A673 (cell line): ENCODE measurements at regions not wholly inside any gene's neighbourhood (a gene's known extent, or its start where the extent isn't known, plus 50 kb on each side); places are given as distances from the start of the nearest gene placed in this dataset.

Source experiments
- BruUV-seq: library from RNA; stranded (reverse); fragments of 400-500 nt; replicated peaks from 2 replicates; lab custom pipeline; 2021; lab: Mats Ljungman, UMichigan
- CTCF ChIA-PET: fragments of 300-600 bp; sonication (Branson Sonifier 250); formaldehyde crosslinking; loops from one replicate; lab custom pipeline; 2022; ENCODE audit warnings: antibody characterized with exemption; lab: Charles Lee
- POLR2A ChIA-PET: fragments of 300-600 bp; sonication (Branson Sonifier 250); formaldehyde crosslinking; loops from one replicate; lab custom pipeline; 2022; ENCODE audit warnings: antibody characterized with exemption; ENCODE audit not compliant: low non-redundant PET; lab: Charles Lee
- DNase-seq: peaks from one replicate; pipeline ENCODE4 v3.0.0-alpha.2; 2015; ENCODE audit warnings: low spot score
- H3K27ac ChIP-seq: fragments of 200-600 bp; sonication (generic); 2 replicates; pipeline ENCODE4 v1.5.1; 2016; ENCODE audit warnings: mixed run types, low read depth, mild to moderate bottlenecking, mixed read lengths, antibody characterized with exemption, low read length; ENCODE audit not compliant: poor library complexity, severe bottlenecking
- H3K27me3 ChIP-seq: fragments of 200-600 bp; sonication (generic); replicated peaks from 2 replicates; pipeline ENCODE4 v1.6.1; 2017; ENCODE audit warnings: mixed run types, low read depth, mild to moderate bottlenecking, mixed read lengths, antibody characterized with exemption, low read length; ENCODE audit not compliant: insufficient read depth, poor library complexity
- H3K36me3 ChIP-seq: fragments of 200-600 bp; sonication (generic); 2 replicates; pipeline ENCODE4 v1.6.1; 2016; ENCODE audit warnings: mixed run types, mild to moderate bottlenecking, mixed read lengths, antibody characterized with exemption, low read length; ENCODE audit not compliant: insufficient read depth, poor library complexity, severe bottlenecking
- H3K4me1 ChIP-seq: fragments of 200-600 bp; sonication (generic); 2 replicates; pipeline ENCODE4 v1.6.1; 2017; ENCODE audit warnings: mixed run types, mild to moderate bottlenecking, mixed read lengths, antibody characterized with exemption, low read length; ENCODE audit not compliant: insufficient read depth, poor library complexity, severe bottlenecking
- H3K4me3 ChIP-seq: fragments of 200-600 bp; sonication (generic); 2 replicates; pipeline ENCODE4 v1.5.1; 2016; ENCODE audit warnings: low read depth, mixed run types, mild to moderate bottlenecking, mixed read lengths, low read length; ENCODE audit not compliant: poor library complexity, severe bottlenecking
- H3K9me3 ChIP-seq: fragments of 200-600 bp; sonication (generic); 2 replicates; pipeline ENCODE4 v1.6.1; 2016; ENCODE audit warnings: mixed run types, low read depth, mild to moderate bottlenecking, mixed read lengths, antibody characterized with exemption, low read length; ENCODE audit not compliant: poor library complexity, severe bottlenecking
- CTCF ChIP-seq: fragments of 300-800, 200-600 bp; sonication (generic); conservative IDR thresholded peaks from 2 replicates; pipeline ENCODE4 v1.5.1; 2017; ENCODE audit warnings: low read depth, mild to moderate bottlenecking, antibody characterized with exemption, low read length, moderate library complexity, mixed read lengths
- EZH2 ChIP-seq: fragments of 200-600 bp; sonication (generic); IDR thresholded peaks from 2 replicates; pipeline ENCODE4 v1.6.1; 2017; ENCODE audit warnings: borderline replicate concordance, low read depth, mild to moderate bottlenecking, mixed read lengths, antibody characterized with exemption, low read length; ENCODE audit not compliant: poor library complexity, severe bottlenecking
- intact Hi-C: fragments of 100-400 bp; cut with micrococcal nuclease; formaldehyde crosslinking; loops from one replicate; pipeline ENCODE4 v1.10.0; 2022; ENCODE audit not compliant: unreplicated experiment

GRCh38 chr1:4587721-4588120 is 66.7 kb upstream of the AJAP1 start:
- BruUV-seq = no TSS peak
- Histone ChIP-seq H3K36me3 (no peaks in the 10 kb centered on the region), H3K4me1 (no peaks in the 10 kb centered on the region), H3K27ac (no peak overlapping the region), H3K27me3 (peaks cover 7% of the 10 kb centered on the region), H3K4me3 (no peak overlapping the region), H3K9me3 (no peaks in the 10 kb centered on the region)
- TF ChIP-seq EZH2 = no peak
- no peak for TF ChIP-seq CTCF
- ChIA-PET CTCF (no interaction called here), POLR2A (no interaction called here)
- DNase-seq = no peak
- intact Hi-C loops = no loop called here

- Histone ChIP-seq H3K9me3 (no peaks in the 10 kb centered on the region), H3K27me3 (peaks cover 8% of the 10 kb centered on the region), H3K36me3 (no peaks in the 10 kb centered on the region), H3K27ac (no peak overlapping the region), H3K4me3 (no peak overlapping the region), H3K4me1 (no peaks in the 10 kb centered on the region)
- no TSS peak for BruUV-seq
- POLR2A ChIA-PET = no interaction called here
- CTCF ChIA-PET = no interaction called here
- no peak for DNase-seq
- TF ChIP-seq CTCF (no peak), EZH2 (no peak)
- intact Hi-C loops = no loop called here
Measured at GRCh38 chr1:4590756-4591155, 63.7 kb upstream of the AJAP1 start.

GRCh38 chr1:4591926-4592325 is 62.5 kb upstream of the AJAP1 start:
- BruUV-seq = no TSS peak
- intact Hi-C loops = no loop called here
- no peak for TF ChIP-seq CTCF
- no peak for TF ChIP-seq EZH2

More at GRCh38 chr1:4591926-4592325, 62.5 kb upstream of the AJAP1 start:
- peaks cover 8% of the 10 kb centered on the region for H3K27me3 ChIP-seq
- H3K27ac ChIP-seq = no peak overlapping the region
- ChIA-PET CTCF (no interaction called here), POLR2A (no interaction called here)
- no peak for DNase-seq
- H3K4me1 ChIP-seq = no peaks in the 10 kb centered on the region
- no peak overlapping the region for H3K4me3 ChIP-seq
- H3K9me3 ChIP-seq = no peaks in the 10 kb centered on the region
- no peaks in the 10 kb centered on the region for H3K36me3 ChIP-seq
